B cell (primary cell): ENCODE measurements at regions not wholly inside any gene's neighbourhood (a gene's known extent, or its start where the extent isn't known, plus 50 kb on each side); places are given as distances from the start of the nearest gene placed in this dataset.

Experiments used
- ATAC-seq: fragments of 200-7000 bp; cut with Tn5 transposase; one replicate; pipeline ENCODE4 v1.10.0; 2021; ENCODE audit warnings: low read depth, mild to moderate bottlenecking, moderate number of reproducible peaks, moderate library complexity
- CTCF ChIA-PET: fragments of 350-600 bp; sonication (Branson Sonifier 250); formaldehyde crosslinking; loops from one replicate; lab custom pipeline; 2021; ENCODE audit warnings: antibody characterized with exemption, inconsistent platforms; lab: Charles Lee
- POLR2A ChIA-PET: fragments of 350-600 bp; sonication (Branson Sonifier 250); formaldehyde crosslinking; loops from one replicate; lab custom pipeline; 2021; ENCODE audit warnings: antibody characterized with exemption; lab: Charles Lee
- DNase-seq: peaks from one replicate; pipeline ENCODE4 v3.0.0; 2013
- H2AFZ ChIP-seq: 2 replicates; pipeline ENCODE4 v1.6.1; 2012; ENCODE audit warnings: mild to moderate bottlenecking, low read depth, low read length; ENCODE audit not compliant: insufficient read depth, poor library complexity, severe bottlenecking
- H3K27ac ChIP-seq, 2 donors: 1 replicate in 1 of 2; 2 replicates in 1 of 2; pipeline ENCODE4 v1.5.1; 2012 to 2013; ENCODE audit warnings: low read length in 2 of 2, mild to moderate bottlenecking in 2 of 2, moderate library complexity in 1 of 2
- H3K27me3 ChIP-seq, 4 experiments: fragments of 200-600 bp in 1 of 4; sonication (generic) in 1 of 4; replicated peaks in 1 of 4; 1 replicate in 2 of 4; 2 replicates in 2 of 4; pipeline versions ENCODE4 v1.6.1 to v1.7.0; 2013 to 2016; ENCODE audit warnings: low read length in 3 of 4, mild to moderate bottlenecking in 2 of 4, mixed read lengths in 1 of 4, moderate library complexity in 1 of 4; ENCODE audit not compliant: insufficient read depth in 4 of 4, control insufficient read depth in 3 of 4; ENCODE audit errors: control extremely low read depth in 1 of 4
- H3K36me3 ChIP-seq, 2 experiments: replicated peaks in 1 of 2; 1 replicate in 1 of 2; 2 replicates in 1 of 2; pipeline versions ENCODE4 v1.6.1 to v1.7.1; 2013; ENCODE audit warnings: low read length in 1 of 2; ENCODE audit not compliant: insufficient read depth in 2 of 2, control insufficient read depth in 1 of 2; ENCODE audit errors: control extremely low read depth in 1 of 2, extremely low read depth in 1 of 2
- H3K4me1 ChIP-seq, 2 donors: fragments of 200-600 bp in 1 of 2; sonication (generic) in 1 of 2; 1 replicate in 1 of 2; 2 replicates in 1 of 2; pipeline versions ENCODE4 v1.5.1 to v1.6.1; 2013 to 2017; ENCODE audit warnings: low read length in 2 of 2; ENCODE audit not compliant: control insufficient read depth in 2 of 2, insufficient read depth in 2 of 2
- H3K4me2 ChIP-seq: replicated peaks from 2 replicates; pipeline ENCODE3; 2012; ENCODE audit warnings: mild to moderate bottlenecking, low read depth, low read length; ENCODE audit not compliant: poor library complexity, severe bottlenecking
- H3K4me3 ChIP-seq, 5 experiments: fragments of 200-600 bp in 1 of 5; sonication (generic) in 1 of 5; 1 replicate in 3 of 5; 2 replicates in 2 of 5; pipeline versions ENCODE4 v1.5.1 to v1.7.0; 2011 to 2016; ENCODE audit warnings: low read length in 4 of 5, mild to moderate bottlenecking in 4 of 5, low read depth in 2 of 5, control low read depth in 1 of 5, moderate library complexity in 1 of 5; ENCODE audit not compliant: insufficient read depth in 1 of 5; ENCODE audit errors: control extremely low read depth in 1 of 5, extremely low read depth in 1 of 5
- H3K79me2 ChIP-seq: fragments of 200-600 bp; sonication (generic); one replicate; pipeline ENCODE4 v1.6.0; 2016; ENCODE audit warnings: low read length; ENCODE audit not compliant: control insufficient read depth, insufficient read depth
- H3K9ac ChIP-seq: fragments of 200-600 bp; sonication (generic); 2 replicates; pipeline ENCODE4 v1.6.1; 2017; ENCODE audit warnings: mild to moderate bottlenecking, low read length, moderate library complexity
- H3K9me3 ChIP-seq, 3 donors: one replicate each; pipeline versions ENCODE4 v1.6.1 to v1.7.1; 2013; ENCODE audit warnings: low read length in 2 of 3; ENCODE audit not compliant: control insufficient read depth in 2 of 3, insufficient read depth in 1 of 3; ENCODE audit errors: control extremely low read depth in 1 of 3
- H4K20me1 ChIP-seq: 2 replicates; pipeline ENCODE4 v1.6.0; 2012; ENCODE audit warnings: mild to moderate bottlenecking, low read length; ENCODE audit not compliant: insufficient read depth, control insufficient read depth, poor library complexity, severe bottlenecking
- H3K27ac Mint-ChIP-seq: one replicate; pipeline ENCODE4 v1.8.0; 2021; ENCODE audit warnings: mixed read lengths
- H3K27me3 Mint-ChIP-seq: one replicate; pipeline ENCODE4 v1.8.0; 2021; ENCODE audit warnings: mixed read lengths
- H3K4me1 Mint-ChIP-seq: one replicate; pipeline ENCODE4 v1.8.0; 2021; ENCODE audit warnings: mixed read lengths
- H3K4me3 Mint-ChIP-seq: one replicate; pipeline ENCODE4 v1.8.0; 2021; ENCODE audit warnings: mixed read lengths
- H3K9me3 Mint-ChIP-seq: one replicate; pipeline ENCODE4 v1.8.0; 2022; ENCODE audit warnings: mixed read lengths; ENCODE audit not compliant: insufficient read depth
- CTCF ChIP-seq: fragments of 200-600 bp; IDR thresholded peaks from one replicate; pipeline ENCODE4 v1.8.0; 2022; ENCODE audit warnings: antibody characterized with exemption, mild to moderate bottlenecking
- EZH2 ChIP-seq: IDR thresholded peaks from 2 replicates; pipeline ENCODE4 v1.6.1; 2012; ENCODE audit warnings: borderline replicate concordance, low read depth, mild to moderate bottlenecking, moderate library complexity, low read length; ENCODE audit not compliant: insufficient read depth, poor library complexity, severe bottlenecking
- WGBS: methylation state at CpG from one replicate; pipeline ENCODE4 v1.1.5; 2013; ENCODE audit warnings: missing lambda C conversion rate; ENCODE audit not compliant: insufficient coverage; 5-methylcytosine and 5-hydroxymethylcytosine counted together
- intact Hi-C: fragments of 100-400 bp; cut with micrococcal nuclease; formaldehyde crosslinking; loops from one replicate; pipeline ENCODE4 v1.10.0; 2022

- no peak overlapping the region for H3K27ac Mint-ChIP-seq
- H3K9me3 ChIP-seq = no peaks in the 10 kb centered on the region
- no peak for DNase-seq
- H3K27ac ChIP-seq = no peak overlapping the region
- no peak overlapping the region for H3K4me3 ChIP-seq
- no peaks in the 10 kb centered on the region for H3K9me3 Mint-ChIP-seq
- WGBS = 76% methylated on average over 7 of the region's 8 CpGs
- no peak overlapping the region for H3K4me3 Mint-ChIP-seq
- intact Hi-C loops = no loop called here
- H3K36me3 ChIP-seq = no peaks in the 10 kb centered on the region
- peaks cover 18% of the 10 kb centered on the region for H3K4me1 Mint-ChIP-seq
- no peaks in the 10 kb centered on the region for H4K20me1 ChIP-seq
- peaks cover 8 to 12% of the 10 kb centered on the region in 2 donors for H3K4me1 ChIP-seq
- TF ChIP-seq EZH2 (no peak), CTCF (no peak)
- no peaks in the 10 kb centered on the region for H3K27me3 ChIP-seq
- H3K9ac ChIP-seq = no peak overlapping the region
- ChIA-PET CTCF (interaction anchor here (0.7 kb wide), 1 partner anchor 17 kb away, joined by 5 read pairs; no protein-coding TSS in a partner anchor), POLR2A (interaction anchor here (0.7 to 1.1 kb wide), 2 partner anchors 10 to 166 kb away, joined by 3 to 15 read pairs; no protein-coding TSS in a partner anchor)
- H2AFZ ChIP-seq = no peak overlapping the region
- ATAC-seq = no peak
- no peak overlapping the region for H3K4me2 ChIP-seq
- no peaks in the 10 kb centered on the region for H3K79me2 ChIP-seq
- peaks cover 12% of the 10 kb centered on the region for H3K27me3 Mint-ChIP-seq
Measured at GRCh38 chr11:14583252-14584034, 60.2 kb upstream of the PDE3B start.

- Mint-ChIP-seq H3K4me1 (peaks cover 13% of the 10 kb centered on the region), H3K9me3 (no peaks in the 10 kb centered on the region), H3K27ac (no peak overlapping the region), H3K4me3 (no peak overlapping the region), H3K27me3 (peaks cover 12% of the 10 kb centered on the region)
- TF ChIP-seq EZH2 = no peak
- no peak for TF ChIP-seq CTCF
- ChIA-PET POLR2A (interaction anchor here (1.1 kb wide), 1 partner anchor 9 kb away, joined by 15 read pairs; no protein-coding TSS in a partner anchor), CTCF (interaction anchor here (0.7 kb wide), 1 partner anchor 17 kb away, joined by 5 read pairs; no protein-coding TSS in a partner anchor)
- Histone ChIP-seq H3K27ac (no peak overlapping the region), H4K20me1 (no peaks in the 10 kb centered on the region), H3K9me3 (no peaks in the 10 kb centered on the region), H3K36me3 (peaks cover 0 to 1% of the 10 kb centered on the region in 2 experiments), H3K4me1 (peaks cover 4 to 7% of the 10 kb centered on the region in 2 donors), H2AFZ (no peak overlapping the region), H3K4me3 (no peak overlapping the region), H3K27me3 (no peaks in the 10 kb centered on the region), H3K9ac (no peak overlapping the region), H3K4me2 (no peak overlapping the region), H3K79me2 (no peaks in the 10 kb centered on the region)
- no peak for ATAC-seq
- intact Hi-C loops = no loop called here
- no peak for DNase-seq
- no CpG with 5 or more reads among the region's 3 CpGs for WGBS
Measured at GRCh38 chr11:14584035-14584363, 59.6 kb upstream of the PDE3B start.
